Dermis blood vessel endothelial cell (primary cell): ENCODE measurements at regions not wholly inside any gene's neighbourhood (a gene's known extent, or its start where the extent isn't known, plus 50 kb on each side); places are given as distances from the start of the nearest gene placed in this dataset.
A peak's percentile ranks its signal among the peaks of the same experiment; 100 is the strongest.

ENCODE experiments used
- DNase-seq: peaks from one replicate; pipeline ENCODE4 v3.0.0; 2010

GRCh38 chr2:45337481-45337880, 273.6 kb downstream of the SRBD1 start:
- DNase-seq, result no peak

GRCh38 chr2:45334205-45334604, 276.9 kb downstream of the SRBD1 start:
- no peak for DNase-seq

GRCh38 chr2:45332567-45332966, 278.5 kb downstream of the SRBD1 start:
- no peak for DNase-seq

GRCh38 chr2:45332094-45332493, 279.0 kb downstream of the SRBD1 start:
- no peak for DNase-seq

- no peak for DNase-seq
These were observed 279.7 kb downstream of the SRBD1 start for GRCh38 chr2:45331410-45331786.

GRCh38 chr2:45330637-45331409, 280.2 kb downstream of the SRBD1 start:
- peak; percentile 76 for DNase-seq

- no peak for DNase-seq
These were observed 281.0 kb downstream of the SRBD1 start for GRCh38 chr2:45330108-45330507.

- no peak for DNase-seq
These were observed 281.9 kb downstream of the SRBD1 start for GRCh38 chr2:45329045-45329677.

- DNase-seq, result no peak
These were observed 282.7 kb downstream of the SRBD1 start for GRCh38 chr2:45328264-45328870.

- DNase-seq, result peak; percentile 78
These were observed 287.7 kb downstream of the SRBD1 start for GRCh38 chr2:45323344-45323743.

- DNase-seq, result no peak
These were observed 290.1 kb downstream of the SRBD1 start for GRCh38 chr2:45320956-45321355.

GRCh38 chr2:45319683-45320455, 291.2 kb downstream of the SRBD1 start:
- no peak for DNase-seq

GRCh38 chr2:45318686-45319085, 292.4 kb downstream of the SRBD1 start:
- DNase-seq, result no peak

GRCh38 chr2:45316576-45317338, 294.3 kb downstream of the SRBD1 start:
- DNase-seq, result no peak

- DNase-seq, result peak; percentile 58
These were observed 295.2 kb downstream of the SRBD1 start for GRCh38 chr2:45315861-45316260.

GRCh38 chr2:45312275-45312674, 298.8 kb downstream of the SRBD1 start:
- no peak for DNase-seq

- DNase-seq, result no peak
These were observed 299.5 kb downstream of the SRBD1 start for GRCh38 chr2:45311559-45311958.

- DNase-seq, result no peak
These were observed 297.9 kb upstream of the SIX2 start for GRCh38 chr2:45307147-45307546.

- no peak for DNase-seq
These were observed 296.3 kb upstream of the SIX2 start for GRCh38 chr2:45305599-45305998.

- DNase-seq, result no peak
These were observed 294.4 kb upstream of the SIX2 start for GRCh38 chr2:45303417-45304202.
